GM12865 (cell line): ENCODE measurements at regions not wholly inside any gene's neighbourhood (a gene's known extent, or its start where the extent isn't known, plus 50 kb on each side); places are given as distances from the start of the nearest gene placed in this dataset.

ENCODE experiments used
- DNase-seq: peaks from one replicate; pipeline ENCODE4 v3.0.0; 2010; ENCODE audit warnings: low read depth
- H3K4me3 ChIP-seq: 2 replicates; pipeline ENCODE4 v1.5.1; 2011; ENCODE audit warnings: mild to moderate bottlenecking, low read depth, low read length, control low read depth
- CTCF ChIP-seq: IDR thresholded peaks from 2 replicates; pipeline ENCODE4 v1.5.1; 2011; ENCODE audit warnings: low read length, control low read depth, low read depth, inconsistent platforms; ENCODE audit not compliant: insufficient read depth; ENCODE audit errors: missing control alignments

GRCh38 chrX:42490111-42490510, 287.9 kb downstream of the PPP1R2C start:
- no peak for TF ChIP-seq CTCF
- no peak overlapping the region for H3K4me3 ChIP-seq
- DNase-seq, result no peak

GRCh38 chrX:42485601-42486000, 292.4 kb downstream of the PPP1R2C start:
- TF ChIP-seq CTCF, result no peak
- H3K4me3 ChIP-seq, result no peak overlapping the region
- DNase-seq, result no peak

- no peak for TF ChIP-seq CTCF
- DNase-seq, result no peak
- H3K4me3 ChIP-seq, result no peak overlapping the region
Observed at GRCh38 chrX:42484233-42484632, 293.7 kb downstream of the PPP1R2C start.

GRCh38 chrX:42477396-42477795, 300.6 kb downstream of the PPP1R2C start:
- no peak for DNase-seq
- no peak overlapping the region for H3K4me3 ChIP-seq
- TF ChIP-seq CTCF, result no peak

- no peak for TF ChIP-seq CTCF
Observed at GRCh38 chrX:42472727-42473126, 305.2 kb downstream of the PPP1R2C start.

GRCh38 chrX:42466332-42467046, 311.5 kb downstream of the PPP1R2C start:
- DNase-seq, result no peak
- H3K4me3 ChIP-seq, result no peak overlapping the region
- no peak for TF ChIP-seq CTCF

More at GRCh38 chrX:42472727-42473126, 305.2 kb downstream of the PPP1R2C start:
- DNase-seq, result no peak
- no peak overlapping the region for H3K4me3 ChIP-seq

GRCh38 chrX:42465821-42466220, 312.1 kb downstream of the PPP1R2C start:
- TF ChIP-seq CTCF, result no peak
- H3K4me3 ChIP-seq, result no peak overlapping the region
- no peak for DNase-seq
